A549 (cell line): ENCODE measurements at regions not wholly inside any gene's neighbourhood (a gene's known extent, or its start where the extent isn't known, plus 50 kb on each side); places are given as distances from the start of the nearest gene placed in this dataset.

Experiments
- CHD2 ChIP-seq: fragments of 150-350 bp; IDR thresholded peaks from 2 replicates; pipeline ENCODE4 v1.6.1; 2014; ENCODE audit warnings: low read length; ENCODE audit not compliant: partially characterized antibody
- POLR2A ChIP-seq: IDR thresholded peaks from 2 replicates; pipeline ENCODE4 v1.6.1; 2012; ENCODE audit warnings: mild to moderate bottlenecking, low read length
- REST ChIP-seq: fragments of 200-600 bp; sonication (generic); IDR thresholded peaks from 2 replicates; pipeline ENCODE4 v1.6.1; 2016; ENCODE audit warnings: antibody characterized with exemption, mild to moderate bottlenecking, moderate library complexity
- TF ChIP-seq, protein P1 (sequence below): fragments of >200 bp; sonication (Bioruptor Twin); formaldehyde crosslinking; IDR thresholded peaks from 3 replicates; pipeline ENCODE4 v1.5.1; 2016

GRCh38 chr2:167626301-167626700, 621.1 kb downstream of the STK39 start:
- no peak for TF ChIP-seq POLR2A
- TF ChIP-seq, protein P1, sequence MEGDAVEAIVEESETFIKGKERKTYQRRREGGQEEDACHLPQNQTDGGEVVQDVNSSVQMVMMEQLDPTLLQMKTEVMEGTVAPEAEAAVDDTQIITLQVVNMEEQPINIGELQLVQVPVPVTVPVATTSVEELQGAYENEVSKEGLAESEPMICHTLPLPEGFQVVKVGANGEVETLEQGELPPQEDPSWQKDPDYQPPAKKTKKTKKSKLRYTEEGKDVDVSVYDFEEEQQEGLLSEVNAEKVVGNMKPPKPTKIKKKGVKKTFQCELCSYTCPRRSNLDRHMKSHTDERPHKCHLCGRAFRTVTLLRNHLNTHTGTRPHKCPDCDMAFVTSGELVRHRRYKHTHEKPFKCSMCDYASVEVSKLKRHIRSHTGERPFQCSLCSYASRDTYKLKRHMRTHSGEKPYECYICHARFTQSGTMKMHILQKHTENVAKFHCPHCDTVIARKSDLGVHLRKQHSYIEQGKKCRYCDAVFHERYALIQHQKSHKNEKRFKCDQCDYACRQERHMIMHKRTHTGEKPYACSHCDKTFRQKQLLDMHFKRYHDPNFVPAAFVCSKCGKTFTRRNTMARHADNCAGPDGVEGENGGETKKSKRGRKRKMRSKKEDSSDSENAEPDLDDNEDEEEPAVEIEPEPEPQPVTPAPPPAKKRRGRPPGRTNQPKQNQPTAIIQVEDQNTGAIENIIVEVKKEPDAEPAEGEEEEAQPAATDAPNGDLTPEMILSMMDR, result no peak
- TF ChIP-seq REST, result no peak
- TF ChIP-seq CHD2, result no peak
